ENCODE measurements at regions not wholly inside any gene's neighbourhood (a gene's known extent, or its start where the extent isn't known, plus 50 kb on each side); places are given as distances from the start of the nearest gene placed in this dataset.
"Not testable (repeated sequence)": the region's sequence is repeated elsewhere in the genome, so short reads cannot be mapped to it uniquely, and the experiment has no call there.

GRCh38 chr6:12481292-12481691 is 191.1 kb downstream of the EDN1 start:
- no peak for DNase-seq

DNA sequence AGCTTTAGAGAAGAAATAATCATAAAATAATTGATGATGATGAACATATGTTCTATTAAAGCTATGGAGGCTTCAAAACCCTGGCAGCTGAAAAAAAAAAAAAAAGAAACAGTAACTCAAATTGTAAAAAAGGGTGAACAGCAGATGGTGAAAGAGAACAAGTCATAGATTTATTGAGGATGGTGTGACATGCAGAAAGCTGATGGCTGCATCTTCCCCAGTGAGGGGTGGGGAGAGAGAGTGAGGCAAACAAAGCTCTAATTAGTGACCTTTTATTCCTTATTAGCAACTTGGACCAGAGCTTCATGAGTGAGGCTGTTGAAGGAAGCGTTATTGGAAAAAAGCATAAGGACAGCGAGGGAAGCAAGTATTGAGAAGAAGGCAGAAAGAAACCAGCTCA is 191.7 kb downstream of the EDN1 start:
- DNase-seq = no peak

DNA sequence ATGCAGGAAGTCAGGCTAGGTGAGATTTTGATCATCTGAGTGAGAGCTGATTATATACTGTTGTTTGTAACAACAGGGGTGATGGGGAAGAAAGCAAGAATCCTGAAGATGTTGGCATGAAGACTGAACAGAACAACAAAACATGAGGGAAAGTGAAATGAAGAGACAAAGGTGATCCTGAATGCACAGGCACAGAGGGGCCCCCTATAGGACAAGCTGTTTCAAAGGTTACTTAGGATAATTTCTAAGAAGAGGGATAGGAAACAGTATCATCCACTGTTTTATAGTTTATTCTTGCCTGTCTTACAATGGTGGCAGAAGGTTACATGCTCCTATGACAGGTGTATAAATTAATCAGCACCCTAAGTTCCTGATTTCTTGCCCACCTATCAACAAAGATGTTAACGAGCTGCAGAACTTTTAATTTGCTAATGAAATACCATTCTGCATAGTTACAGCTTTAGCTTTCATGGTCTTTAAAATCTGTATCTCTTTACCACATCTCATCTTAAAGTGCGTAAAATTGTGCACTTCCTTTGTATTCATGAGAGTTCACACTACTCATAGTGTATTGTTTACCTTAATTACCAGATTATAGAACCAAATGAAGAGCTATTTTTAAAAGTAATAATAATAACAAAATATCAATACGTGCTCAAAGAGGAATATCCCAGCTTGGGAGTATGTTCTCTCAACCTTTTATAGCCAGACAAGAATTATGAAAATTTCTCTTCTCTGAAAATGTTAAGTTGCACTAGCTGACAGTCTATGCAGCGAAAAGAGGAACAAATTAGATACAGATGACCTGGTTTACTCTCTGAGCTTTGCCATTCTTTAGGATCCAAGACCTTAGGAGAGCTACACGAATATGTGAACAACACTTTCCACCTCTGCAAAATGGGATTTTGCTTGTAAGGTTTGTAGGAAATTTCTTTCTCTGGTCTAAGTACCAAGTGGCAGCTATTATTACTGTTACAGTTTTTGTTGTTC is 192.5 kb downstream of the EDN1 start:
- no peak for DNase-seq

DNA sequence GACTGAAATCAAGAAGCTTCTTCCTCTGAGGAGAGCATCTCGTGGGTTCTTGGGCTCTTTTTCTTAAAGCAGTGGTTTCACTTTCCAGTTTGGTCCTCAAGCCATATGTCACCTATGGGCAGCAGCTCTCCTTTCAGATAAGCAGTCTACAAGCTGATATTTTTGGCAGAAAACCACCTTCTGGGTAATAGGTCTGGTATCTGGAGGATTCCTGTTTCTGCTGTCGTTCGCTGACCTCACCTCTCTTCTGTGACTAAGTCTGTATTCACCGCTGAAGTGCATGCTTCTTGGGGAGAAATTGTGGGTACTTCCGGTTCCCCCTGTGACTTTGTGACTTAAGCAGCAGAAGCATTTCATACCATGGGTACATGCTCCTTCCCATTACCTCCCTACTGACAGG is 193.6 kb downstream of the EDN1 start:
- DNase-seq = no peak

DNA sequence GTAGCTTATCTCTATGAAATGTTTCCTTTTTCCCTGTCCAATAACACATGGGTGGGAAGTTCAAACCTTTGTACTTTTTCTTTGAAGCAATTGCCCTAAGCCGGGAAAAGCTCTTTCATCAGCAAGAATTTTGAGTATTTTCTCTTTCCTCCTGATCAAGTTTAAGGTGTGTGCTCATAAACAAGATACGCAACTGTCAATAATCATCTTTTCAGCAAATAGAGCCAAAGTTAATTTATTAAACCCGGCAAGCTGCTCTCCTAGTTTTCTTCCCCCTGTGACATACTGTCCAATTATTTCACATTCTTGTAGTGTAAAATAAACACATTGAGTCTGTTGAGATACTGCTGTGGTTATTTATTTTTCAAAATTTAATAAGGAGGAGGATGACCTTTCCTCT is 194.4 kb downstream of the EDN1 start:
- DNase-seq = no peak

- DNase-seq = no peak
Observed at GRCh38 chr6:12485226-12485764, 195.1 kb downstream of the EDN1 start.

GRCh38 chr6:12485837-12486236 is 195.7 kb downstream of the EDN1 start:
- DNase-seq = no peak

GRCh38 chr6:12490351-12490903 is 200.3 kb downstream of the EDN1 start:
- DNase-seq = no peak

DNA sequence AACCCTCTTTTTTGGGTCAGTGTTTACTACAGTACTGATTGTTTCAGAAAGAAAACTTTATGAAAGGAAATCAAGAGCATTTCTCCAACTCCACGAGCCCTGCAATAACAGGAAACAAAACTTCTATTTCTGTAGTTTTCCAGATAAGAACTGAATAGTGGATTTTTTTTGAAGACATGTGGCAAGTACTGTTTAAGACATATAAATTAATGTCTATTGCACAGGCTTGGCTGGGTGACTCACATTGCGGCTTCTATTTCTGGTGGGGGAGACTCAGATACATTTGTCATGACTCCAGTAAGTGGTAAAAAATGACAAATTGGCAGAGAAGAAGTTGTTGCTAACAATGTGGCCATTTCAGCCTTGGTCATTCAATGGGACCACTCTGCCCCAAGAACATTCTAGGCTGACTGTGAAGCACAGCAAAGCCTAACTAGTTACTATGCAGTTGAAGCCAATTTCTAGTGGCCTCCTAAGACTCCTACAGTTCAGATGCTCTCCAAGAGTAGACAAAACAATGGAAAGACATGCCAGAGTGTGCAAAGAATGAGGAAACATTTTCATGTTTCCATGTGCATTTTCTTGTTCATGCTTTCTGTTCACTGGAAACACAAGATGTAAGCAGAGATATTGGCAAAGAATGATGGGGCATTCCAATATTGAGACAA is 200.9 kb downstream of the EDN1 start:
- DNase-seq = no peak

DNA sequence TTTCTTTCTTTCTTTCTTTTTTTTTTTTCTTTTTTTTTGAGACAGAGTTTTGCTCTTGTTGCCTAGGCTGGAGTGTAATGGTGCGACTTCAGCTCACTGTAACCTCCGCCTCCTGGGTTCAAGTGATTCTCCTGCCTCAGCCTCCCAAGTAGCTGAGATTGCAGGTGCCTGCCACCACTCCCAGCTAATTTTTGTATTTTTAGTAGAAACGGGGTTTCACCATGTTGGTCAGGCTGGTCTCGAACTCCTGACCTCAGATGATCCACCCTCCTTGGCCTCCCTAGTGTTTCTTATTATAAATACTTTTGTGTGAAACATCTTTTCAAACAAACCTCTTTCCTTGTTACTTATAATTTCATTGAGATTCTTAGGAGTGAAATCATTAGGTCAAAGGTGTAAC is 202.8 kb downstream of the EDN1 start:
- DNase-seq = not testable (repeated sequence)

DNA sequence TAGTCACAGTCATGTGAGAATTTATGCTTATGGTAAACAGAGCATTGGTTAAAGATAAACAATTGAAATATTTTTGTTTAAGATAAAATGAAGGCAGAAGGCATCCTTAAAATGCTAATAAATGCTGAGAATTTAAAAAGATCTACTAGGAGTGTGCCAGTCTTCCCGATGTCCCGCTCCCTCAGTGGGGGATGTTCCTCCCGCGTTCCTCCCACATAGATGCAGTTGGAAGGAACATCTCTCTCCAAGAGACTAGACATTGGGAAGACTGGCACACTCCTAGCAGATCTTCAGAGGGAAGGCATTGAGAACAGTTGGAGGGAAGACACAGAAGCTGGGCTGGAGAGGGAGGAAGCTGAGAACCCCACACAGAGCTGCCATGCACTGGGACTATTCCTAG is 203.3 kb downstream of the EDN1 start:
- DNase-seq = no peak

- DNase-seq = no peak
Observed at GRCh38 chr6:12494161-12494560, 204.0 kb downstream of the EDN1 start.

DNA sequence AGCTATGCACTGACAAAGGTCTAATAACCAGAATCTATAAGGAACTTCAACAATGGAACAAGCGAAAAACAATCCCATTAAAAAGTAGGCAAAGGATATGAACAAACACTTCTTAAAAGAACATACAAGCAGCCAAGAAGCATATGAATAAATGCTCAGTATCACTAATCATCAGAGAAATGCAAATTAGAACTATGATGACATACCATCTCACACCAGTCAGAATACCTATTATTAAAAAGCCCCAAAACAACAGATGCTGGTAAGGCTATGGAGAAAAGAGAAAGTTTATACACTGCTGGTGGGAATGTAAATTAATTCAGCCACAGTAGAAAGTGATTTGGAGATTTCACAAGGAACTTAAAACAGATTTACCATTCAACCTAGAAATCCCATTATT is 211.8 kb downstream of the EDN1 start:
- no peak for DNase-seq

DNA sequence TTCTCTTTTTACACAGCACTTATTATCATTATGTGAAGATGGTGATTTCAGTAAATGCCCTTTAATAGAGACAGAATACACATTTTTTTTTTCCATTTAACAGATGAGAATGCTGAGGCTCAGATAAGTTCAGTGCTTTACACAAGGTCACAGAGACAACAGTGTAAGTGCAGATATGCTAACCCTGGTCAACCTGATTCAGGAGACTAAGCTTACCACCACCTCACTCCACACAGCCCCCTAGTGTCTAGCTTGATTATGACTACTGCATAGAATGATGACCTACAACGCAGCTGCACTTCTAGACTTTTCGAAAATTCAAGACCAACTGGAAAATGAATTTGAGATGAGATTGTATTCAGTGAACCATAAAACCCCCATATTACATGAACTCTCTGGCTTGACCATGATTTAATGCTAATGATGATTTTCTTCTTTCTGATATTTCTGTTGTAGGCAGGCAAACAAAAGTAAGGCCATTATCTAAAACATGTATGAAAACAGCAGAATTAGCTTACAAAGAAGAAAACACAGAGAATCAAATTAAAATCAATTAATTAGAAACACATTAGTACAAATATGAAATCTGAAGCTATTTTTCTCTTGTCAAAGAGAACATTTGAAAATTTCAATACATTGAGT is 212.1 kb upstream of the PHACTR1 start:
- no peak for DNase-seq

- DNase-seq = no peak
Observed at GRCh38 chr6:12505486-12505885, 211.1 kb upstream of the PHACTR1 start.

- DNase-seq = no peak
Observed at GRCh38 chr6:12506159-12506558, 210.4 kb upstream of the PHACTR1 start.

GRCh38 chr6:12507636-12508035 is 208.9 kb upstream of the PHACTR1 start:
- DNase-seq = no peak

DNA sequence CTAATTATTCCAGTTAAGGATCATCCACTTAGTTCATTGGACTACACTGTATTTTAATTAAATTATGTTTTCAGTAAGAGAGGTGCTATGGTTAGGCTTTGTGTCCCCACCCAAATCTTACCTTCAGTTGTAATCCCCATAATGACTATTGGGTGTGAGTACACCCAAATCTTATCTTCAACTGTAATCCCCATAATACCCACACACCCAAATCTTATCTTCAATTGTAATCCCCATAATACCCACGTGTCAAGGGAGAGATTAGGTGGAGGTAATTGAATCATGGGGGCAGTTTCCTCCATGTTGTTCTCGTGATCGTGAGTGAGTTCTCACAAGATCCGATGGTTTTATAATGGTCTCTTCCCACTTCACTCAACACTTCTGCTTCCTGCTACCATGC is 208.0 kb upstream of the PHACTR1 start:
- DNase-seq = no peak

- DNase-seq = no peak
Observed at GRCh38 chr6:12509060-12509459, 207.5 kb upstream of the PHACTR1 start.

- no peak for DNase-seq
Observed at GRCh38 chr6:12516070-12516469, 200.5 kb upstream of the PHACTR1 start.

DNA sequence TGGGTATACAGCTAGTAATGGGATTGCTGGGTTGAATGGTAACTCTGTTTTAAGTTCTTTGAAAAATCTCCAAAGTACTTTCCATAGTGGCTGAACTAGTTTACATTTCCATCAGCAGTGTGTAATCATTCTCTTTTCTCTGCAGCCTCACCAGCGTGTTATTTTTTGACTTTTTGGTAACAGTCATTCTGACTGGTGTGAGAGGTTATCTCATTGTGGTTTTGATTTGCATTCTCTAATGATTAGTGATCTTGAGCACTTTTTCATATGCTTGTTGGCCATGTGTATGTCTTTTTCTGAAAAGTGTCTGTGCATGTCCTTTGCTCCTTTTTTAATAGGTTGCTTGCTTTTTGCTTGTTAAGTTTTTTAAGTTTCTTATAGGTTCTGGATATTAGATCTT is 194.2 kb upstream of the PHACTR1 start:
- no peak for DNase-seq

- DNase-seq = no peak
Observed at GRCh38 chr6:12523726-12524125, 192.8 kb upstream of the PHACTR1 start.

- DNase-seq = no peak
Observed at GRCh38 chr6:12525276-12525675, 191.3 kb upstream of the PHACTR1 start.

Data from NCI-H2171 treated with DMSO at 0.1 percent for 48 hours (cell line).